ENCODE measurements at regions not wholly inside any gene's neighbourhood (a gene's known extent, or its start where the extent isn't known, plus 50 kb on each side); places are given as distances from the start of the nearest gene placed in this dataset.
A peak's percentile ranks its signal among the peaks of the same experiment; 100 is the strongest.
"Not testable (repeated sequence)": the region's sequence is repeated elsewhere in the genome, so short reads cannot be mapped to it uniquely, and the experiment has no call there.

- DNase-seq (ENCODE audit: low spot score), result not testable (repeated sequence)
Measured at GRCh38 chr4:82301390-82301789, 72.4 kb downstream of the HNRNPD start.

- no peak for DNase-seq (ENCODE audit: low spot score)
Measured at GRCh38 chr4:82293304-82293703, 80.5 kb downstream of the HNRNPD start.

GRCh38 chr4:82287720-82288119 lies 86.1 kb downstream of the HNRNPD start:
- no peak for DNase-seq (ENCODE audit: low spot score)

- DNase-seq (ENCODE audit: low spot score), result peak; percentile 98
Measured at GRCh38 chr4:82284858-82285805, 88.7 kb downstream of the HNRNPD start.

- DNase-seq (ENCODE audit: low spot score), result no peak
Measured at GRCh38 chr4:82284475-82284857, 89.3 kb downstream of the HNRNPD start.

GRCh38 chr4:82282875-82283274 lies 90.9 kb downstream of the HNRNPD start:
- DNase-seq (ENCODE audit: low spot score), result no peak

- DNase-seq (ENCODE audit: low spot score), result not testable (repeated sequence)
Measured at GRCh38 chr4:82279550-82279949, 94.2 kb downstream of the HNRNPD start.

- no peak for DNase-seq (ENCODE audit: low spot score)
Measured at GRCh38 chr4:82276332-82276640, 97.5 kb downstream of the HNRNPD start.

GRCh38 chr4:82275431-82276331 lies 98.1 kb downstream of the HNRNPD start:
- no peak for DNase-seq (ENCODE audit: low spot score)

- DNase-seq (ENCODE audit: low spot score), result not testable (repeated sequence)
Measured at GRCh38 chr4:82274700-82275099, 99.1 kb downstream of the HNRNPD start.

GRCh38 chr4:82272523-82272922 lies 101.3 kb downstream of the HNRNPD start:
- DNase-seq (ENCODE audit: low spot score), result not testable (repeated sequence)

- DNase-seq (ENCODE audit: low spot score), result not testable (repeated sequence)
Measured at GRCh38 chr4:82271915-82272480, 101.8 kb downstream of the HNRNPD start.

- no peak for DNase-seq (ENCODE audit: low spot score)
Measured at GRCh38 chr4:82268826-82269193, 105.0 kb downstream of the HNRNPD start.

GRCh38 chr4:82268050-82268825 lies 105.6 kb downstream of the HNRNPD start:
- DNase-seq (ENCODE audit: low spot score), result peak; percentile 57

- DNase-seq (ENCODE audit: low spot score), result no peak
Measured at GRCh38 chr4:82267506-82267905, 106.3 kb downstream of the HNRNPD start.

GRCh38 chr4:82266345-82266744 lies 107.4 kb downstream of the HNRNPD start:
- no peak for DNase-seq (ENCODE audit: low spot score)

- no peak for DNase-seq (ENCODE audit: low spot score)
Measured at GRCh38 chr4:82261084-82261483, 112.7 kb downstream of the HNRNPD start.

GRCh38 chr4:82260632-82261031 lies 113.2 kb downstream of the HNRNPD start:
- no peak for DNase-seq (ENCODE audit: low spot score)

GRCh38 chr4:82256718-82257117 lies 117.1 kb downstream of the HNRNPD start:
- no peak for DNase-seq (ENCODE audit: low spot score)

- no peak for DNase-seq (ENCODE audit: low spot score)
Measured at GRCh38 chr4:82255657-82256056, 118.1 kb downstream of the HNRNPD start.

- DNase-seq (ENCODE audit: low spot score), result no peak
Measured at GRCh38 chr4:82248903-82249632, 124.7 kb downstream of the HNRNPD start.
